ENCODE measurements at regions not wholly inside any gene's neighbourhood (a gene's known extent, or its start where the extent isn't known, plus 50 kb on each side); places are given as distances from the start of the nearest gene placed in this dataset.

DNA sequence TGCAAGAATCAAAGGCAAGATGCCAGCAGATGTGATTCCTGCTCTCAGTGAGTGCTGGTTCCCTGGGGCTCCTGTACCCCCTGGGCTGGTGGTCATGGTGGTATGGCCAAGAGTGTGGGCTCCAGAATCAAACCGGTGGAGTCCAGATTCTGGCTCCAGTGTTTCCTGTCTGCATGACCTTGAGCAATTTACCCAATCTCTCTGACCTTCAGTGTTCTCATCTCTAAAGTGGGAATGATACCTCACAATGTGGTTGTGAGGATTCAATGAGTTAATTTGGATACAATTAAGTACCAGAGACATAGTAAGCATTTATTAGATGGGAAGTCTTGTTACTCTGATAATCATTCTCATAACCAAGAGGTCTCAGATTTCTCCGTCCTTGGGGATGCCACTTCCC, 218.4 kb upstream of the JARID2 start:
- no peak for DNase-seq

DNA sequence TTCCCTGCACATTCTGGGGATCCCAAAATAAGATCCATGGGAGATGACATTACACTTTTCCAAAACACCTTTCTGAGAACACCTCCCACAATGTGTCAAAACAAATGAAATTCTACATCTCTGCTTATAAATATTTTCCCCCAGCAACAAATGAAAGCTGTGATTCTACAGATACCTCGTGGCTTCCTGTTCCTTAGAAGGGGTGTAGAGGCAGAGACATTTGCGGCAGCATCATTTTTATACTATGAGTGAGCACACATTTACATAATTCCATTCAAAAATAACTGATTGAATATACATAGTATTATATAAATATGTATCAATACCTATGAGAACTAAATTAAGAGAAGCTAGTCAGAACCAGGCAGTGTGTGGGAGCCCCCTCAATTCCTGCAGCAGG, 213.9 kb upstream of the JARID2 start:
- no peak for DNase-seq

GRCh38 chr6:15033850-15034203, 212.0 kb upstream of the JARID2 start:
- DNase-seq = no peak

- peak in 13 of 14 donors; percentile 2 to 85 (median 30) for DNase-seq
Observed at GRCh38 chr6:15036690-15037245, 209.1 kb upstream of the JARID2 start.

DNA sequence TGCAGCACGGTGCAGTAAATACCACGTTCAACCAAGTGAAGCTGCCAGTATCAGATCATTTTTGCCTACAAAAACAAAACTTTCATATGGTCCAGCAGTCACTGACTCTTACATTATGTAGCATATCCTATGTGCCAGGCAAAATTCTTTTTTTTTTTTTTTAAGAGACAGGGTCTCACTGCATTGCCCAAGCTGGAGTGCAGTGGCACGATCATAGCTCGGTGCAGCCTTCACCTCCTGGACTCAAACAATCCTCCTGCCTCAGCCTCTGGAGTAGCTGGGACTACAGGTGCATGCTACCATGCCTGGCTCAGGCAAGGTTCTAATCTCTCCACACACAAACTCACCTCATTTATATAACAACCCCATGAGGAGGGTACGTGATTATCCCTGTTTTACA, 208.6 kb upstream of the JARID2 start:
- DNase-seq = no peak

DNA sequence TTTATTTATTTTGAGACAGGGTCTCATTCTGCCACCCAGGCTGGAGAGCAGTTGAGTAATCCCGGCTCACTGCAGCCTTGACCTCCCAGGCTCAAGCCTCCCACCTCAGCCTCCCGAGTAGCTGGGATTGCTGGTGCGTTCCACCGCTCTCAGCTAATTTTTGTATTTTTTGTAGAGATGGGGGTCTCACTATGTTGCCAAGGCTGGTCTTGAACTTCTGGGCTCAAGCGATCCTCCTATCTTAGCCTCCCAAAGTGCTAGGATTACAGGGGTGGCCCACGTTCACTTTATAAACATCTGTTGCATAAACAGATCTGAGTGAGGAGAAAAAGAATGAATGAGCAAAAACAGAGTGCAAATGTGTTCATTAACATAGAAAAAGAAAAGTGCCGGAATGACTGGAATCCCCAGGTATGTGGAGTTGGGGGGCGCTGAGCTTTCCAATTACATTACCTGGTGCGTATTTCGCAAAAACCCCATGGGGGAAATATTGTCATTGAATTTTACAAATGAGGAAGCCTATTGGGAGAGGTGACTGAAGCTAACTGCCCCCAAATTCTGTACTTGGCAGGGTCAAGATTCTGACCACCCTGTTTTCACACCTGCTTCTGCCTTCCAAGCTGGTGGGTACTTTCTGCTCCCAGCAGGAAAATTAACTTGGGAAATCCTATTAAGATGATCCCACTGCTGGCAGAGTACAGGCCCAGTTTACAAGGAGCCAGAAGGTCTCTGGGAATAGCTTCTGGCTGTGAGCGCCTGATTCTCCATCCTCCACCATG, 207.7 kb upstream of the JARID2 start:
- no peak for DNase-seq

DNA sequence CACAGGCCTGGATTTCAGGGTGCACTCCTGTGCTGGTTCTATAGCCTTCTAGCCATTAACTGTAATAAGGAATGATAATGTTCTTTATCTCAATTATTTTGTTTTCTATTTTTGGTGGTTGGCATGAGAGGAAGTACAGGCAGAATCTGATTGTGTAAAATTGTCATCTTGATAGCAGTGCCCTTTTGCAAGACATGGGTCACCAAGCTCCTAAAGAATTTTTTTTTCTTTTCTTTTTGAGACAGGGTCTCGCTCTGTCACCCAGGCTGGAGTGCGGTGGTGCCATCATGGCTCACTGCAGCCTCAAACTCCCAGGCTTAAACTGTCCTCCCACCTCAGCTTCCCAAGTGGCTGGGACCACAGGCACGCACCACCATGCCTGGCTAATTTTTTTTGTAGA, 206.7 kb upstream of the JARID2 start:
- DNase-seq = no peak

- no peak for DNase-seq
Observed at GRCh38 chr6:15042938-15043337, 202.9 kb upstream of the JARID2 start.

- no peak for DNase-seq
Observed at GRCh38 chr6:15044146-15044882, 201.6 kb upstream of the JARID2 start.

GRCh38 chr6:15044948-15045347, 200.9 kb upstream of the JARID2 start:
- DNase-seq = no peak

DNA sequence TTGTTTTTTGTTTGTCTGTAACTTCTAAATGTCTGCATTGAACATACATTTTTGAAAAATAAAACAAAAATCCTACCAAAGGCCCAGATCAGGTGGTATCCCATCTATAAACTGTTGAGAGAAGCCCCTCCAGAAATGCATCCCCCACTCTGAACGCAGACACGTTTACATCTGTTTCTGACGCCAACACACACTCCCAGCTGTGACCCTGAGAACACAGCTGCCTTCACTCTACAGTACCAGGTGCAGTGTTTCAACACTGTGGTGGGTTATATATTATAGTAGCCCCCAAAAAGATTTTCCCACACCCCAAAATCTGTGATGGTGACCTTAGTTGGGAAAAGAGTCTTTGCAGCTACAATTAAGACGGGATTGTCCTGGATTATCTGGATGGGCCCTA, 199.1 kb upstream of the JARID2 start:
- DNase-seq = no peak

- no peak for DNase-seq
Observed at GRCh38 chr6:15048367-15048766, 197.5 kb upstream of the JARID2 start.

- DNase-seq = no peak
Observed at GRCh38 chr6:15058200-15059061, 187.4 kb upstream of the JARID2 start.

- DNase-seq = peak in 2 of 14 donors; percentile 4 to 20
Observed at GRCh38 chr6:15061180-15061641, 184.7 kb upstream of the JARID2 start.

- no peak for DNase-seq
Observed at GRCh38 chr6:15061908-15062515, 183.9 kb upstream of the JARID2 start.

DNA sequence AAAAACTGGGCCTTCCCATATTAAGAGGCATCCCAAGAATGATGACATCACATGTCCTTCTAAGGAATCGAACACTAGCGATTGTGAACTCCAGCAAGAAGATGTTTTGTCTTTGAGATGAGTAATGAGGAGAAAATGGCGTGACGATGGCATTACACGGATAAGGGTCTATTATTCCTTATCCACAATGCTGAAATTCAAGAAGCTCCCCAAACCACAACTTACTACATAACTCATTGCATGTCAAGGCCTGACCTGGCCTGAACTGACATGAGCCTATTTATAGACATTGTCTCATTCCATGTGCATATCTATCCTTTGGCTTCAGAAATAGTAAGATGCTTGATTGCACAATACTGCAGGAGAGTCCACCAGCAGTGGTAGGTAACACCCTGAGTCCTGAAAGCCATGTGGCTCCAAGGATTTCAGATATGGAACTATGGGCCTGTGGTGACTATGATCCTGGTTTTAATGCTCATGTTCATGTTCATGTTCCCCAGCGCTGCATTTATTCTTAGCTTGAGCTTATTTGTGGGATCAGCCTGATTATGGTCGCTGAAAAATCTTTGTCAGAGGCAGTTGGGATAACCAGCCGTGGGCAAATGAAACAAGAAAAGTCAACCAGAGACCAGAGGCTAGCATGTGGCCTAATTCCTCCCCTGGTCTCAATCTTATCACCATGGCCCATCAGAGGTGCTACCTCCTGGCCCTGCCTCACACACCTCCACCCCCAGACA, 183.2 kb upstream of the JARID2 start:
- no peak for DNase-seq

DNA sequence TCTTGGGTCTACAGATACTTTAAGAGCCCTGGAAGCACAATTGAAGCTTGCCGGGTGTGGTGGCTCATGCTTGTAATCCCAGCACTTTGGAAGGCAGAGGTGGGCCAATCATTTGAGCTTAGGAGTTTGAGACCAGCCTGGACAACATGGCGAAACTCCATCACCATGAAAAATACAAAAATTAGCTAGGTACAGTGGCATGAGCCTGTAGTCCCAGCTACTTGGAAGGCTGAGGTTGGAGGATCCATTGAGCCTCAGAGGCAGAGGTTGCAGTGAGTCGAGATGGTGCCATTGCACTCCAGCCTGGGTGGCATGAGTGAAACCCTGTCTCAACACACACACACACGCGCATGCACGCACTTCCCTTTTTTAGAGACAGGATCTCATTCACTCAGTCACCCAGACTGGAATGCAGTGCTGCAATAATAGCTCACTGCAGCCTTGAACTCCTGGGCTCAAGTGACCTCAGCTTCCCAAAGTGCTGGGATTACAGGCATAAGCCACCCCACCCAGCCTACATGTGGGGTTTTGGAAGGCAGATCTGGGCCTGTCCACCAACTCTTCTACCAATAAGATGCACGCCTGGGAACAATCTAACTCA, 182.5 kb upstream of the JARID2 start:
- peak in 4 of 14 donors; percentile 3 to 23 (median 13) for DNase-seq

GRCh38 chr6:15065261-15065989, 180.4 kb upstream of the JARID2 start:
- no peak for DNase-seq

DNA sequence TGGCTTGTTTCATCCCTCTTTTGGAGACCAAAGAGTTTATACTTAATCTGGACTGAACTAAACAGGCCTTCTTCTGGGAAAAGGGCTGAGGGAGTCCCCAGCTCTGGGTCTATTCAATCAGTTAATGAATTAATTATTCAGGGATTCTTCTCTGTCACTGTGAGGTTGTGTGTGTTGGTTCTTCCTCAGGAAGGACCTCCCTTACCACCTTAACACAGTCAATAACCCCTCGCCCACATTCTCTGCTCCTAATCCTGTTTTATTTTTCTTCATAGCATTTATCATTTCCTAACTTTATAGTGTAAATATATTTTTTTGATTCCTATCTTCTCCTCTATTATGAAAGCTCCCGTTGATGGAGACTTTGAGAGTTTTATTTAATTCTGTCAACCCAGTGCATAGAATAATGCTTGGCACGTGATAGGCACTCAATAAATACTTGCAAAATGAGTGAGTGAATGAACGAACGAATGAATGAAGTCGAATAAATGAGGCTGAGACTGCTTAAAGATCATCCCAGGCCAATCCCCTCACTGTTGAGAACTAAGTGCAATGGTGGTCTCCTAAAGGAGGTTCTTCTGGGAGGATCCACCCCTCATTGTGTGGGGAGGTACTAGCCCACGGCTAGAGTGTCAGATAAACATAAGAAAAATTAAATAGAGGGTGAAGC, 179.6 kb upstream of the JARID2 start:
- DNase-seq = no peak

DNA sequence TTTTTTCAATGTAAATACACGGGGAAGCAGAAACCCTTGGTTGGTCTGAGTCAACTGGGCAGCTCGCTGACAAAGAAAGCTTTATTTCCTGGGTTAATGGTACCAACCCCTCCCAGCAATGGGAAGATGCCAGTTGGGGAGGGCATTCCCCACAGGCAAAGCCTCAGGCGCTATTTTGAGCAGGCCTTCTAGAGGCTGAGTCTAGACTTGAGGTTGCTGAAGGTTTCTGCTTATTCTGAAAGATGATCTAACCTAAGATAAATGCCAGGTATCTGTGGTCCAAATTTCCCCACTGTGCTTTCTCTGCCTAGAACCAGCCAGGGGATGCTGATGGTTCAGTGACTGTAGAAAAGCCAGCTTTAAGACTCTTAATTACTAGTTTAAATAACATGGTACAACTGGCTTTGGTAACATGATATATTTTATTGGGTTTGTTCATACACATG, 172.5 kb upstream of the JARID2 start:
- peak in 7 of 14 donors; percentile 5 to 48 (median 20) for DNase-seq

All from C1 segment of cervical spinal cord (tissue), 14 donors.